ENCODE measurements at regions not wholly inside any gene's neighbourhood (a gene's known extent, or its start where the extent isn't known, plus 50 kb on each side); places are given as distances from the start of the nearest gene placed in this dataset.

GRCh38 chr3:21036888-21037287 lies 714.1 kb downstream of the ZNF385D start:
- H3K4me2 ChIP-seq: no peak overlapping the region
- no peak overlapping the region for H3K4me3 ChIP-seq
- no peaks in the 10 kb centered on the region for H3K4me1 ChIP-seq
- 0 out of 3 replicates have a peak, but pooled peaks cover 3% of the 10 kb centered on the region for H3K9me3 ChIP-seq
- TF ChIP-seq HES2 (IDR thresholded peaks at IDR 0.05): no peak
- no peak for TF ChIP-seq HEYL (CRISPR knock-in tag; IDR thresholded peaks at IDR 0.05)
- TF ChIP-seq POLR2A (IDR thresholded peaks at IDR 0.05; ENCODE audit: low read length): no peak
- TF ChIP-seq EP300 (IDR thresholded peaks at IDR 0.05): no peak
- TF ChIP-seq CBX2 (IDR thresholded peaks at IDR 0.05; ENCODE audit: borderline replicate concordance, low read depth): no peak
- TF ChIP-seq CTCF (IDR thresholded peaks at IDR 0.05): no peak
- no peak for TF ChIP-seq E2F6 (IDR thresholded peaks at IDR 0.05; ENCODE audit: borderline replicate concordance, low read depth)
- TF ChIP-seq RFX5 (IDR thresholded peaks at IDR 0.05): no peak
- no peak for TF ChIP-seq NPAS2 (CRISPR knock-in tag; IDR thresholded peaks at IDR 0.05; ENCODE audit: borderline replicate concordance)
- no peak for TF ChIP-seq FOSL2 (IDR thresholded peaks at IDR 0.05)
- TF ChIP-seq FOSL2 (CRISPR knock-in tag; IDR thresholded peaks at IDR 0.05): no peak
- no peak for TF ChIP-seq RAD21 (conservative IDR thresholded peaks at IDR 0.05 in 1 of 2, IDR thresholded peaks at IDR 0.05 in 1 of 2)
- no peak for TF ChIP-seq TP53 (CRISPR knock-in tag; IDR thresholded peaks at IDR 0.05)
- no peak for TF ChIP-seq MAZ (IDR thresholded peaks at IDR 0.05; ENCODE audit: borderline replicate concordance, low read depth, low read length)
- no peak for TF ChIP-seq POLR2AphosphoS2 (conservative IDR thresholded peaks at IDR 0.05; ENCODE audit: low read length)
- no peak for TF ChIP-seq GATA3 (IDR thresholded peaks at IDR 0.05; ENCODE audit: borderline replicate concordance)
- no peak for TF ChIP-seq HOXB13 (CRISPR knock-in tag; IDR thresholded peaks at IDR 0.05; ENCODE audit: low read depth)
- CTCF ChIA-PET: no interaction called here
- DNase-seq (ENCODE audit: low read depth in 1 of 2, low spot score in 1 of 2) (no peak), ATAC-seq (no peak), FAIRE-seq (no peak)
- 13% methylated on average over 1 of the region's 1 CpG for WGBS (ENCODE audit: missing lambda C conversion rate)
- POLR2A ChIA-PET: no interaction called here
- no peak overlapping the region for H3K27ac ChIP-seq

GRCh38 chr3:21028412-21028811 lies 722.6 kb downstream of the ZNF385D start:
- FAIRE-seq (no peak), DNase-seq (ENCODE audit: low read depth in 1 of 2, low spot score in 1 of 2) (no peak), ATAC-seq (no peak)
- CTCF ChIA-PET: no interaction called here
- no peaks in the 10 kb centered on the region for H3K4me1 ChIP-seq
- no peak overlapping the region for H3K27ac ChIP-seq
- WGBS (ENCODE audit: missing lambda C conversion rate): 1% methylated on average over 5 of the region's 5 CpGs
- TF ChIP-seq FOXS1 (CRISPR knock-in tag; IDR thresholded peaks at IDR 0.05) (no peak), ZFP36 (IDR thresholded peaks at IDR 0.05; ENCODE audit: borderline replicate concordance, partially characterized antibody) (no peak), RAD21 (conservative IDR thresholded peaks at IDR 0.05 in 1 of 2, IDR thresholded peaks at IDR 0.05 in 1 of 2) (no peak), PHF8 (IDR thresholded peaks at IDR 0.05; ENCODE audit: borderline replicate concordance, low read depth) (no peak), E2F6 (IDR thresholded peaks at IDR 0.05; ENCODE audit: borderline replicate concordance, low read depth) (no peak), RCOR1 (IDR thresholded peaks at IDR 0.05; ENCODE audit: low read depth, low read length) (no peak), TFCP2L1 (CRISPR knock-in tag; IDR thresholded peaks at IDR 0.05) (no peak), BCL3 (IDR thresholded peaks at IDR 0.05) (no peak), HOXB13 (CRISPR knock-in tag; IDR thresholded peaks at IDR 0.05; ENCODE audit: low read depth) (no peak), SMC3 (IDR thresholded peaks at IDR 0.05) (no peak), KDM1A (IDR thresholded peaks at IDR 0.05; ENCODE audit: low read depth) (no peak), EP300 (IDR thresholded peaks at IDR 0.05) (no peak), PBX3 (IDR thresholded peaks at IDR 0.05) (no peak), NR3C1 (IDR thresholded peaks at IDR 0.05) (no peak), HMGXB4 (CRISPR knock-in tag; IDR thresholded peaks at IDR 0.05; ENCODE audit: borderline replicate concordance) (no peak)
- no peak overlapping the region for H3K4me2 ChIP-seq
- no peaks in the 10 kb centered on the region for H3K9me3 ChIP-seq
- POLR2A ChIA-PET: no interaction called here
- H3K4me3 ChIP-seq: no peak overlapping the region

Measured in A549 (cell line).